GM10248 (cell line): ENCODE measurements at regions not wholly inside any gene's neighbourhood (a gene's known extent, or its start where the extent isn't known, plus 50 kb on each side); places are given as distances from the start of the nearest gene placed in this dataset.

Experiments
- CTCF ChIA-PET: fragments of 300-600 bp; sonication (Branson Sonifier 250); formaldehyde crosslinking; extraction: SDS; loops from one replicate; lab custom pipeline; 2021; ENCODE audit warnings: antibody characterized with exemption; lab: Yijun Ruan, JAX
- POLR2A ChIA-PET: fragments of 350-650 bp; sonication (Branson Sonifier 250); formaldehyde crosslinking; extraction: SDS; loops from one replicate; lab custom pipeline; 2020; ENCODE audit warnings: antibody characterized with exemption; lab: Yijun Ruan, JAX
- DNase-seq: peaks from one replicate; pipeline ENCODE4 v3.0.0; 2012; ENCODE audit errors: extremely low spot score
- TF ChIP-seq, protein P1 (sequence below): IDR thresholded peaks from 2 replicates; pipeline ENCODE4 v1.5.1; 2012; ENCODE audit warnings: mild to moderate bottlenecking, low read depth; ENCODE audit errors: extremely low read depth, missing control alignments, control extremely low read depth

DNA sequence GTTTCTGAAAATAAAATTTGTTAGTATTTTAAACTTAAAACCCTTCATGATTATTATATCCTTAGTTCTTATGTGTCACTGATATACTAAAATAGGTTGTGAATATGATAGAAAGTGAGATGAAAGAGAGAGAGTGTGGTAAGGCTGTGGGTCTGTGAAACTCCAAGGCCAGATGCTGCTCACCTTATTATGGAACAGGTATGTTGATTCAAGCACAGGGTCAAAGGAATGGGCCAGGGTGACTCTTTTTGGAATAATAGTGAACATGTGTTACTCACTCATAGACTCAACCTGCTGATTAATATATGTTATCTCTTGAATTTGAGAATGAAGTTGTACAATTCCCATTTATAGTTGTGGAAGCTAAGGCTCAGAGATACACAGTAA lies 70.7 kb upstream of the FN1 start:
- POLR2A ChIA-PET = no interaction called here
- TF ChIP-seq, protein P1, sequence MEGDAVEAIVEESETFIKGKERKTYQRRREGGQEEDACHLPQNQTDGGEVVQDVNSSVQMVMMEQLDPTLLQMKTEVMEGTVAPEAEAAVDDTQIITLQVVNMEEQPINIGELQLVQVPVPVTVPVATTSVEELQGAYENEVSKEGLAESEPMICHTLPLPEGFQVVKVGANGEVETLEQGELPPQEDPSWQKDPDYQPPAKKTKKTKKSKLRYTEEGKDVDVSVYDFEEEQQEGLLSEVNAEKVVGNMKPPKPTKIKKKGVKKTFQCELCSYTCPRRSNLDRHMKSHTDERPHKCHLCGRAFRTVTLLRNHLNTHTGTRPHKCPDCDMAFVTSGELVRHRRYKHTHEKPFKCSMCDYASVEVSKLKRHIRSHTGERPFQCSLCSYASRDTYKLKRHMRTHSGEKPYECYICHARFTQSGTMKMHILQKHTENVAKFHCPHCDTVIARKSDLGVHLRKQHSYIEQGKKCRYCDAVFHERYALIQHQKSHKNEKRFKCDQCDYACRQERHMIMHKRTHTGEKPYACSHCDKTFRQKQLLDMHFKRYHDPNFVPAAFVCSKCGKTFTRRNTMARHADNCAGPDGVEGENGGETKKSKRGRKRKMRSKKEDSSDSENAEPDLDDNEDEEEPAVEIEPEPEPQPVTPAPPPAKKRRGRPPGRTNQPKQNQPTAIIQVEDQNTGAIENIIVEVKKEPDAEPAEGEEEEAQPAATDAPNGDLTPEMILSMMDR = no peak
- CTCF ChIA-PET = interaction anchor here (1.1 kb wide), 1 partner anchor 52 kb away, joined by 3 read pairs; no protein-coding TSS in a partner anchor
- DNase-seq = no peak

DNA sequence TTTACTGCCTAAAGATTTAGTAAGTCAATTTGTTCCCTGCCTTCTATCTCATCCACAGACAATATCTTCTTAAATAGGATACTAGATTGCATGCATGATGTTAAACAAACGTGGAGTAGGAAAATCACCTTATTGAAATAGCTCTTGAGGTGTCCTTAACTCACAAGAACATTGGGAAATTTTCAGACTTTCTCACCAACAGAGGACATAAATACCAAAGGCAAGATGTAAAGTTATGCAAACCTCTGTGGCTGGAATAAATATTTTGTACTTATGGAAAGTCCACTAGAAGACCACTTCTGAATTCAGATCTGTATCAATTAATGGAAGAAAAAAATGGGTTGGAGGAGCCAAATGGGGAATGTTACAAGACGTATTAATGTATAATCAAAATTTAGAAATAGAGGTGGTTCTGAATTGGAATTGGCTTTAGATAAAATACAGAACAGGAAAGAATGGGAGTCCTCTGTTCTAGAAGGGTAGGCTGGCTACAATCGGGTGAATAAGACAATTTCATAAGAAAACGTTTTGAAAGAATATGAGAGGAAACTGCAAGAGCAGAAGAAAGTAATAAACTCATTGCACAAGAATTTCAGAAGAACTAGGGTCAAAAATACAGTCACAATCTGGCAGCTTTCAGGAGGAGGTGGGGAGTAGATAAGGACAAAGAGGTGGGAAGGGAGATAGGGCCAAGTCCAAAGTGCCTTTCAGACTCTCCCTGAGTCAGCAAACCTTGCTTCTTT lies 69.3 kb upstream of the FN1 start:
- TF ChIP-seq, protein P1 = no peak
- ChIA-PET POLR2A (no interaction called here), CTCF (no interaction called here)
- no peak for DNase-seq

- ChIA-PET CTCF (no interaction called here), POLR2A (no interaction called here)
- no peak for DNase-seq
- TF ChIP-seq, protein P1 = no peak
Observed at GRCh38 chr2:215504547-215504946, 68.7 kb upstream of the FN1 start.

DNA sequence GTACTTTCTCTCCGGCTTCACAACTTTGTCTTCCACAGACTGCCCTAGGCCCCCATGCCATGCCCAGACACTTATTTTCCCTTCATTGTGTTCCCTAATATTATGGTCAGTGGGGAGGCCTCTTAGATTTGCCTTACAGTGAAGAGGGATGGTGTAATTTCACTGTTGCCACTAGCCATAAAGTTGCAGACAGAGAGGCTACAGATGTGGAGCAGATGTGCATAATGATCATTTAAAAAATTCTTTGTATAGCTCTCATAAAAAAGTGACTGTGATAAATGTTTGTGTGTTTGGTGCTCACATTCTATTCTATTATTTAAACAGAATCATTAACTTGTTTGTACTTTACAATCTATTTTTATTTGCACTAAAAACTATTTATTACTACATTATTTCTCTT lies 67.5 kb upstream of the FN1 start:
- no peak for DNase-seq
- POLR2A ChIA-PET = no interaction called here
- TF ChIP-seq, protein P1 = no peak
- CTCF ChIA-PET = no interaction called here

DNA sequence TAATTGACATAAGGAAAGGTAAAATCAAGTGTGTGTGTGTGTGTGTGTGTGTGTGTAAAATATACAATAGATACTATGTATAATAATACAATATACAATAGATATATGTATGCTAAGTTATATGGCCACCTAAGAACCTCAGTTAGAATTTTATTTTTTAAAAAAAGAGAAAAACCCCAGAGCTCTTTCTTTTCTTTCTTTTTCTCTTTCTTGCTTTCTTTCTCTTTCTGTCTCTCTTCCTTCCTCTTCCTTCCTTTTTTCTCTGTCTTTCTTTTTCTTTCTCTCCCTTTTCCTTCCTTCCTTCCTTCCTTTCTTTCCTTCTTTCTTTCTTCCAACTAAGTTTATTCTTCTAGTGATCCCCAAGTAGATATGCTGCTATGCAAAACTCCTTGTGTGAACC lies 64.6 kb upstream of the FN1 start:
- TF ChIP-seq, protein P1 = no peak
- ChIA-PET CTCF (no interaction called here), POLR2A (no interaction called here)
- DNase-seq = no peak

DNA sequence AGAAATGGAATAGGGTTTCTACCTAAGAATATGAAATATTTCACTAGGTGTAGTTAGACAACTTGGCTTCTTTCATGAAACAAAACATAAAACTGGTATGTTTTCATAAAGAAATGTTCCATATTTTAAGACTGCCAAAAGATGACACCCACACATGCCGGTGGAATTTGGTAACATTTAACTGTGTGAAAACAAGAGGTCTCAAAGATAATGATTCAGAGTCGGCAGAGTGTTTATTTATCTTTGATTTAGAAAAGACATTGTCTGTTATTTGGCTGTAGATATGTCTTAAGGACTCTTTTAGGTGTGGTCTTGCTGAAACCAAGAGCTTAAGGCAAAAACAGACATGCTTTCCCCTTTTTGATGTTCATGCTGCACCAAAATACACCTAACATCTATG lies 63.5 kb upstream of the FN1 start:
- POLR2A ChIA-PET = no interaction called here

More for the DNA sequence above, 63.5 kb upstream of the FN1 start:
- TF ChIP-seq, protein P1 = no peak
- no peak for DNase-seq
- CTCF ChIA-PET = interaction anchor here (1.1 kb wide), 1 partner anchor 30 kb away, joined by 4 read pairs; no protein-coding TSS in a partner anchor
